Fibroblast of lung (primary cell): ENCODE measurements at regions not wholly inside any gene's neighbourhood (a gene's known extent, or its start where the extent isn't known, plus 50 kb on each side); places are given as distances from the start of the nearest gene placed in this dataset.

Experiments used
- DNase-seq, 2 donors: peaks; one replicate each; pipeline versions ENCODE4 v3.0.0 to v3.0.0-alpha.2; 2010; ENCODE audit warnings: low read depth in 2 of 2
- H2AFZ ChIP-seq: 2 replicates; pipeline ENCODE4 v1.5.1; 2012; ENCODE audit warnings: low read length, control low read depth, inconsistent platforms
- H3K27ac ChIP-seq: 2 replicates; pipeline ENCODE4 v1.5.1; 2011; ENCODE audit warnings: low read length, control low read depth; ENCODE audit not compliant: insufficient read depth
- H3K27me3 ChIP-seq: 2 replicates; pipeline ENCODE4 v1.5.1; 2011; ENCODE audit warnings: mild to moderate bottlenecking, low read length; ENCODE audit not compliant: control insufficient read depth, insufficient read depth
- H3K36me3 ChIP-seq: 2 replicates; pipeline ENCODE4 v1.5.1; 2011; ENCODE audit warnings: low read length; ENCODE audit not compliant: control insufficient read depth, insufficient read depth
- H3K4me1 ChIP-seq: 2 replicates; pipeline ENCODE4 v1.5.1; 2011; ENCODE audit warnings: low read length; ENCODE audit not compliant: control insufficient read depth, insufficient read depth; ENCODE audit errors: extremely low read depth
- H3K4me2 ChIP-seq: 2 replicates; pipeline ENCODE4 v1.5.1; 2011; ENCODE audit warnings: low read length, control low read depth; ENCODE audit not compliant: insufficient read depth; ENCODE audit errors: extremely low read depth
- H3K4me3 ChIP-seq, 4 experiments: fragments of 200-600 bp in 1 of 4; sonication (generic) in 1 of 4; replicated peaks in 1 of 4; 2 replicates each; pipeline ENCODE4 v1.5.1; 2011 to 2016; ENCODE audit warnings: low read length in 4 of 4, low read depth in 3 of 4, mild to moderate bottlenecking in 3 of 4, control low read depth in 2 of 4, inconsistent platforms in 1 of 4, mixed read lengths in 1 of 4; ENCODE audit not compliant: insufficient read depth in 1 of 4; ENCODE audit errors: control extremely low read depth in 1 of 4
- H3K79me2 ChIP-seq: 2 replicates; pipeline ENCODE4 v1.5.1; 2012; ENCODE audit warnings: mild to moderate bottlenecking, low read length, inconsistent platforms; ENCODE audit not compliant: control insufficient read depth, insufficient read depth
- H3K9ac ChIP-seq: 2 replicates; pipeline ENCODE4 v1.5.1; 2011; ENCODE audit warnings: mild to moderate bottlenecking, low read length, control low read depth; ENCODE audit not compliant: insufficient read depth
- H3K9me3 ChIP-seq: 2 replicates; pipeline ENCODE4 v1.5.1; 2012; ENCODE audit warnings: low read depth, low read length; ENCODE audit not compliant: control insufficient read depth, insufficient read depth
- H4K20me1 ChIP-seq: 2 replicates; pipeline ENCODE4 v1.5.1; 2011; ENCODE audit warnings: low read length; ENCODE audit not compliant: control insufficient read depth, insufficient read depth; ENCODE audit errors: extremely low read depth
- CTCF ChIP-seq, 2 donors: IDR thresholded peaks in 1 of 2; conservative IDR thresholded peaks in 1 of 2; 1 replicate in 1 of 2; 2 replicates in 1 of 2; pipeline ENCODE4 v1.5.1; 2011 to 2012; ENCODE audit warnings: low read length in 2 of 2, control low read depth in 1 of 2, inconsistent platforms in 1 of 2, low read depth in 1 of 2, mild to moderate bottlenecking in 1 of 2
- EZH2 ChIP-seq: IDR thresholded peaks from 2 replicates; pipeline ENCODE4 v1.5.1; 2012; ENCODE audit warnings: low read length, control low read depth, mild to moderate bottlenecking; ENCODE audit errors: missing control alignments

GRCh38 chr6:16812993-16813392 is 51.7 kb upstream of the ATXN1 start:
- no peak for DNase-seq
- no peak overlapping the region for H3K4me2 ChIP-seq
- H3K4me1 ChIP-seq = no peaks in the 10 kb centered on the region
- H3K27me3 ChIP-seq = no peaks in the 10 kb centered on the region
- H2AFZ ChIP-seq = no peak overlapping the region
- no peaks in the 10 kb centered on the region for H3K36me3 ChIP-seq
- no peaks in the 10 kb centered on the region for H3K9me3 ChIP-seq
- no peak overlapping the region for H3K27ac ChIP-seq
- H3K79me2 ChIP-seq = no peaks in the 10 kb centered on the region
- no peak for TF ChIP-seq EZH2
- no peak for TF ChIP-seq CTCF (conservative IDR thresholded peaks at IDR 0.05 in 1 of 2, IDR thresholded peaks at IDR 0.05 in 1 of 2; ENCODE audit: low read depth in 1 of 2, low read length in 2 of 2)
- H4K20me1 ChIP-seq = no peaks in the 10 kb centered on the region
- no peak overlapping the region for H3K4me3 ChIP-seq
- no peak overlapping the region for H3K9ac ChIP-seq

- no peaks in the 10 kb centered on the region for H3K79me2 ChIP-seq
- no peak overlapping the region for H3K4me2 ChIP-seq
- H3K36me3 ChIP-seq = no peaks in the 10 kb centered on the region
- no peaks in the 10 kb centered on the region for H3K9me3 ChIP-seq
- no peaks in the 10 kb centered on the region for H3K4me1 ChIP-seq
- H3K27ac ChIP-seq = no peak overlapping the region
- no peaks in the 10 kb centered on the region for H3K27me3 ChIP-seq
- H4K20me1 ChIP-seq = no peaks in the 10 kb centered on the region
- H3K9ac ChIP-seq = no peak overlapping the region
- no peak overlapping the region for H3K4me3 ChIP-seq
- H2AFZ ChIP-seq = no peak overlapping the region
- TF ChIP-seq EZH2 (no peak), CTCF (conservative IDR thresholded peaks at IDR 0.05 in 1 of 2, IDR thresholded peaks at IDR 0.05 in 1 of 2; ENCODE audit: low read depth in 1 of 2, low read length in 2 of 2) (no peak)
- no peak for DNase-seq
These were observed 50.2 kb upstream of the ATXN1 start for GRCh38 chr6:16811277-16811979.
